Activated CD4-positive, alpha-beta T cell treated with anti-CD3 and anti-CD28 coated beads for 4 hours (primary cell): ENCODE measurements at regions not wholly inside any gene's neighbourhood (a gene's known extent, or its start where the extent isn't known, plus 50 kb on each side); places are given as distances from the start of the nearest gene placed in this dataset.

Experiments
- DNase-seq, 2 donors: peaks; one replicate each; pipeline ENCODE4 v3.0.0-alpha.2; 2020

DNA sequence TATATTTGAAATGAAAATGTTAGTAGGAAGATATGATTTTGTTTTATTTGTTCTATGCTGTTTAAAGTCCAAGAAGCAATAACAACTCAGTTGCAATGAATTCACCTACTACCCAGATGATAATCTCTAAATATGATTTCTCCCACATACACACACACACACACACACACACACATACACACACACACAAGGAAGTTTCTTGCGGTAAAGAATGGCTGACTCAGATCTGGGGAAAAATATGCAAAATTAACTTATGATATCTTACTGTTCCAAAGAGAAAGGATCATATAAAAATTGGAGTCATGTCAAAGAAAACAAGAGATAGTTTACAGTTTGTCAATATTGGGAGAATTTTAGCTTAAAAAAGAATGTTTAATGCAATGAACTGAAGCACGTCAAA lies 456.7 kb downstream of the SLC16A7 start:
- DNase-seq = no peak

DNA sequence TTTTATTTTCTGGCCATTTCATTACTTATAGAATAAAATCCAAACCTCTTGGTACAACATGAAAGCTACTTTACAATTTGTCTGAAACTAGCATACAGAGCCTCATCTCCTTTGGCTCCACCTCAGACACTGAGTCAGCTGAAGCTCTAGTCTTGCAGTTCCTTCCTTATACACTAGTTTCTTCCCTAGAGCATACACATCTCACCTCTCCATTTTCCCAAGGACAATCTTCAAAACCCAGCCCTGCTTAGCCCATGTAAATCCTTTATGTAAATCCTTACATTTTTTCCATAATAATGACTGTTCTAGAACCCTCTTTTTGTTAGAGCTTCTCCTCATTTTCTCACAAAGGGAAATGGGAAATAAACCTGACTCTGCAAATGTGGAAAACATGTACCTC lies 463.4 kb downstream of the SLC16A7 start:
- DNase-seq = no peak

GRCh38 chr12:60066655-60067054 lies 470.8 kb downstream of the SLC16A7 start:
- DNase-seq = no peak

GRCh38 chr12:60070552-60070951 lies 474.7 kb downstream of the SLC16A7 start:
- no peak for DNase-seq

DNA sequence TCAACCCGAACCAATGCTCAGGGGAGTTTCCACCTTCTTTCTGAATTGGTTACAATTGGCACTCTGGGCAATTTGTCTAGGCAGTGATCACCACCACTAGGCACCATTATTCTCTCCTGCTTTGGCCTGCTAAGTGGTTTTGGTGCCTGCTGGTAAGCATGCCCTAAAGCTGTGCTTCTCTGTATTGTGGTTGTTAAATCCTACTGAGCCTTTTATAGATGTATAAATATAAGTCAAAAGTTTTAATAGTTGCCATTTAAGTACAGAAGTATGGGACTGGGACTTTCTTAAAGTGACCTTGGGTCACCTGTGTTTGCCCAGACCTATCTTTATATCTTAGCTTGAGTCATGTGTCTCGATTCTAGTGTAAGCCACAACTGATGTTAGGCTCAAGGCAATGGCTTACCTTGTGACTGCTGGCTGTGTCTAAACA lies 475.9 kb downstream of the SLC16A7 start:
- no peak for DNase-seq

DNA sequence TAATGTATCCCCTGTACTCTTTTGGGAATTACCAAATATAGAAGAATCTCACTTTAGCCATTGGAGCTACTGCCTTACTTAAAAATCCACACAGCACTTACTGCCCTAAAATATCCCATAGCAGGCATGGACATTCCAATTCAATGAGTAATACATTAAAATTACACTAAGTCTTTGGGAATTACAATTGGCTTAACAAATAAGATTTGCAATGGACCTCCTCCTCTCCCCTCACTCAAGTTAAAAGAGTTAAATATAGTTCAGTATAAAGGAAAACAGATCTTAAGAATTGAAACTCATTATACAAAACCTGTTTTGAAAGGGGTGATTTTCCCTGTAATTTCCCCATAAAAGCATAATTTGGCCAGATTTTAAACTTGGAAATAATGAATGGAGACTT lies 477.1 kb downstream of the SLC16A7 start:
- no peak for DNase-seq

GRCh38 chr12:60075091-60075490 lies 479.3 kb downstream of the SLC16A7 start:
- no peak for DNase-seq

- no peak for DNase-seq
Measured at GRCh38 chr12:60078026-60078425, 482.2 kb downstream of the SLC16A7 start.

DNA sequence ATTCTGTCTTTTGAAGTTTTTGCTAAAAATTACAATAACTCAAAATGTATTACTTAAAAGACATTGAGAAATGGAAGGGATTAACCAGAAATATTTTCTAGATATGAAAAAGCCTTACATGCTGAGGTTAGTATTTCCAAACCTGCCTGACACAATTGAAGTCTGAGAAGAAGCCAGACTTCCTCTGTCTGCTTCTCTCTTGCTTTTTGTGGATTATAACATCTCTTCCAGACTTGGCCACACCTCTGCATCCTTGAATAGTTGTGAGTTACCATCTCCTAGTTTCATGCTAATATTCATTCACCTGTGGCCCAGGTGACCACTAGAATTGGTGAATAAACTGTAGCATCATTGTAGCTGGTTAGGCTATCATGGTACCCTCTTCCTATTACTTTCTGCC lies 497.6 kb downstream of the SLC16A7 start:
- no peak for DNase-seq

DNA sequence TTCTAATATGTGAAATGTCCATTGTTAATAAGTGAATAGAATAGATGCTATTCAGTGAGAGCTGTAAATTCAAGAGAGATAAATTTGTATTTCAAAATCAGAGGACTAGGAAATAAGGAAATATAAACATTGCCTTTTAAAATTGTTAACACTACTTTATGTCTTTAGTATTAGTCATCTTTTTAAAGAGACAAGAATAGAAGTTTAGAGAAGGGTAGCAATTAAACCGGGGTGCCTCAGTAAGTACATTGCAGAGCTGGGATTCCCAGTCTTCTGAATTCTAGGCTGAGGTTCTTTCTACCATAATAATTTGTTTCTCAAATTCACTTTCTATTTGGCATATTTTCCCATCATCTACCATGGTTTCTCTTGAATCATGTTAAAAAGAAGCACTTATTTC lies 498.6 kb downstream of the SLC16A7 start:
- DNase-seq = no peak

GRCh38 chr12:60096727-60097126 lies 500.9 kb downstream of the SLC16A7 start:
- no peak for DNase-seq

DNA sequence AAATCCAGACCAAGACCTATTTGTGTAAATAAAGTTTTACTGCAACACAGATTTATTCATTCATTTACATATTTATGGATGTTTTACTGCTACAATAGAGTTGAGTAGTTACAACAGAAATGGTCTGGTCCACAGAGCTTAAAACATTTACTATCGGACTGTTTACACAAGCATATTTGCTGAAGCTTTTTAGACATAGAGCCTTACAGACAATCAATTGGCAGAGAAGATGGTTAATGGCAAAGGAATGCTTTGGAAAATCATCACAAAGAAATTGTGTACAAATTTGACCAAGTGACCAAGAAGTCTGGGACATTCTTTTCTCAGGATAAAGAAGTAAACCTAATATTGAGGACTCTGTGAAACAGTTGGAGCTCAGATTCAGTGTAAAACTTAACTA lies 504.3 kb downstream of the SLC16A7 start:
- no peak for DNase-seq

GRCh38 chr12:60100852-60101251 lies 505.0 kb downstream of the SLC16A7 start:
- DNase-seq = no peak

GRCh38 chr12:60101715-60102114 lies 505.9 kb downstream of the SLC16A7 start:
- no peak for DNase-seq

DNA sequence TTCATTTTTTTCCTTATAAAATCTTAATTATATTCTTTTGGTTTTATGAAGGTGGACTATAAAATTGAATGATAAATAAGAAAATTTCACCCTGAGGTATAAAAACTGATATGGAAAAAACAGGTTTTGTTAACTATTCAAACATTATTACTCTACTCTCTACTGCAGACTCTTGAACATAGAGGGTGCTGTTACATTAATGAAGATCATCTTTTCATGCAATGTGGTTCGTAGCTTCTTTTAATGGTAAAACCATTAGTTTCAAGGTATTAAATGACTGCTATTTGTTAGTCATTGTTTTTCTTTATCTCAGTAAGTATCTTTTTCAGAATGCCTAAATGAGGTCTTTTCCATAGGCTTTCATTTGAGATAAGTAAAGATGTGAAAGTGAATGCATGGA lies 510.4 kb downstream of the SLC16A7 start:
- DNase-seq = no peak

DNA sequence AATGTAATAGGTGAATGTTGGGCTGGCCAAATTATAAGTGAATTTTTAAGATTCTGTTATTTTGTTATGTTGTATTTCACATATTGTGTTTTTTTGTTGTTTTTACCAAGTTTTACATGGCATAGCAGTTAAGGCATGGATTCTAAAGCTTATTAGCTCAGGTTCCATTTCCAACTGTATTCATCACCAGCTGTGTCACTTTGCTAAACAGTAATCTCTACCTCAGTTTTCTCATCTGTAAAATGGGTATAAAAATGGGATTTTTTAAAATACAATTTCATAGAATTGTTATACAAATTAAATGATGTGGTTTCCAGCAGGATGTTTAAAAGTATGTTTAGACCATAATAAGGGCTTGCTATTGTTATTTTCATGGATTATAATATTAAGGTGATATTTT lies 512.2 kb downstream of the SLC16A7 start:
- no peak for DNase-seq

DNA sequence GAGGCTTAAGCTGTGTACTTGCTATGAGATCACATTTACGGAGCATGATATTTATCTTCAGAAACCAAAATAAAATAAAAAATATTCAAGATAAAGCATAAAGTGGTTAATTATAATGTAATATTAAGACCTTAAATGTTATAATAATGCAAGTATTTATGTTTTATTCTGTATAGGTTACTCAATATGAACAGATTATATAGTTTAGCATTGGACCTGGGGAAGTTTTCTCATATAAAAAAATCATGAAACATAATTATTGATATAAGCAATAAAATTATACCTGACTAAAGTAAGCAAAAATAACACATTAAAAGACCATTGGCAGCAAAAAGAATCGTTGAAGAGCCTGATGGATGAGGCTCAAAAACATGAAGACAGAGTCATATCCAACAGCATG lies 516.2 kb downstream of the SLC16A7 start:
- no peak for DNase-seq

- no peak for DNase-seq
Measured at GRCh38 chr12:60112763-60113162, 516.9 kb downstream of the SLC16A7 start.

DNA sequence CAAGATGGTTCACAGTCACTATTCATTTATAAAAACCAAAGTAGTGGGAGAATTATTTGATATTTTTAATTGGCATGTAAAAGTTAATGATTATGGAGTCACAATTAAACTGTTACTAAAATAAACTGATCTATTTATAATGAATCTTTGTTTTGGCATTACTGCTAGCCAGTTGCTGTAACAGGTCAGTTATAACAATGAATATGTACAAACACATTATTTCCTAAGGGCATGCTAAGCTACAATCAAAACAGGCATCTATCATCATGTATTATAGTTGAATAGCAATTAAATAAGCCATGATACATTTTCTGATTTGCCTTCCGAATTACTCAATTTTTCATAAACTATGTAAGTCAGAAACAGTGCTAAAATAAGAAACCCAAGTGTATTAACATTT lies 518.3 kb downstream of the SLC16A7 start:
- DNase-seq = no peak

DNA sequence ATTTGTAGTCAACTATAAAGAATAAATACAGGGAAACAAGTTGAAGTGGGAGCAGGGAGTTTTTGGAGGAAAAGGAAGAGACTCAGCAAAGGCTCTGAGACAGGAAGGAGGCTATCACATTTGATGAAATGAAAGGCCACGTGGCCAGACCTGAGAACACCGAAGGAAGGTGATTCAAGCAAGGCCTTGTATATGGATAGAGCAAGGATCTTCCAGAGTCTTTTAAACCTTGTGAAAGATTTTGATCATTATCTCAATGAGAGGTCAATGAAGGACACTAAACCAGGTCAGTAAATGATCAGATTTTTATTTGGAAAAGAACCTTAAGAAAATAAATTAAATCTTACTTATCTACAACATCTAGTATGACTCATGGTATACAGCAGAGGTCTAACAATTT lies 523.5 kb downstream of the SLC16A7 start:
- DNase-seq = no peak

GRCh38 chr12:60120199-60120598 lies 524.4 kb downstream of the SLC16A7 start:
- DNase-seq = no peak

- no peak for DNase-seq
Measured at GRCh38 chr12:60123557-60123956, 527.7 kb downstream of the SLC16A7 start.

DNA sequence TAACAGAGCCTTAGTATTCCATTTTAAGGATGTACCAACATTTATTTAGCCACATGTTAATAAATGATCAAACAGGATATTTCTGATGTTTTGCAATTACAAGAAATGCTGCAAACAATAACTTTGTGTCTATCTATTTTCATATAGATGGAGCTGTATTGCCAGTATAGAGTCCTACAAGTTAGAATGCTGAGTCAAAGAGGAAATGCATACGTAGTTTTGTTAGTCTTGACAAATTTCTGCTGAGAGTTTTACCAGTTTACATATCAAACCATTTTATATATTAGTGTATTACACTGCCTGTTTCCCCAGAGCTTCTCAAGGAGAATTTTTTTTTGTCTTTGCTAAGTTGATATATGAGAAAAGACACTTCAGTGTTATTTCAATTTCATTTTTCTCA lies 541.7 kb downstream of the SLC16A7 start:
- no peak for DNase-seq

GRCh38 chr12:60138526-60138925 lies 542.7 kb downstream of the SLC16A7 start:
- no peak for DNase-seq

GRCh38 chr12:60144395-60144794 lies 548.6 kb downstream of the SLC16A7 start:
- DNase-seq = no peak

DNA sequence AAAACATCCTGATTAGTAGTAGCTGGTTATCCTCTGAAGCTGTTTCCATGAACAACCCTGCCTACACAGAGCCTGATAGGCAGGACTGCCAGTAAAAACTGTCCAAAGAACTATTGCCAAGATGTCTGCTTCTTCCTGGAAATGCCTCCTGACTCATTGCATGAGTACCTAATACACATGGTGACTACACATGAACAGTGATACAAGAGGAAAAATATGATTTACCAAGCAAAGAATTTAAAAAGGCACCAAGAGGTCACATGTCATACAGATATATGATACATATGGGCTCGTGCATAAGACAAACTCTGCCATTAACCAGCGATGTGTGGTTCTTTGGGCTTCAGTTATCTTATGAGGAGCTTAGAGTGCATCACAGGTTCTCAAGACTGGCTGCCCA lies 552.3 kb downstream of the SLC16A7 start:
- no peak for DNase-seq
